B cell (primary cell): ENCODE measurements at regions not wholly inside any gene's neighbourhood (a gene's known extent, or its start where the extent isn't known, plus 50 kb on each side); places are given as distances from the start of the nearest gene placed in this dataset.

ENCODE experiments used
- ATAC-seq: fragments of 200-7000 bp; cut with Tn5 transposase; one replicate; pipeline ENCODE4 v1.10.0; 2021; ENCODE audit warnings: low read depth, mild to moderate bottlenecking, moderate number of reproducible peaks, moderate library complexity
- CTCF ChIA-PET: fragments of 350-600 bp; sonication (Branson Sonifier 250); formaldehyde crosslinking; loops from one replicate; lab custom pipeline; 2021; ENCODE audit warnings: antibody characterized with exemption, inconsistent platforms; lab: Charles Lee
- POLR2A ChIA-PET: fragments of 350-600 bp; sonication (Branson Sonifier 250); formaldehyde crosslinking; loops from one replicate; lab custom pipeline; 2021; ENCODE audit warnings: antibody characterized with exemption; lab: Charles Lee
- DNase-seq: peaks from one replicate; pipeline ENCODE4 v3.0.0; 2013
- H2AFZ ChIP-seq: 2 replicates; pipeline ENCODE4 v1.6.1; 2012; ENCODE audit warnings: mild to moderate bottlenecking, low read depth, low read length; ENCODE audit not compliant: insufficient read depth, poor library complexity, severe bottlenecking
- H3K27ac ChIP-seq, 2 donors: 1 replicate in 1 of 2; 2 replicates in 1 of 2; pipeline ENCODE4 v1.5.1; 2012 to 2013; ENCODE audit warnings: low read length in 2 of 2, mild to moderate bottlenecking in 2 of 2, moderate library complexity in 1 of 2
- H3K27me3 ChIP-seq, 4 experiments: fragments of 200-600 bp in 1 of 4; sonication (generic) in 1 of 4; replicated peaks in 1 of 4; 1 replicate in 2 of 4; 2 replicates in 2 of 4; pipeline versions ENCODE4 v1.6.1 to v1.7.0; 2013 to 2016; ENCODE audit warnings: low read length in 3 of 4, mild to moderate bottlenecking in 2 of 4, mixed read lengths in 1 of 4, moderate library complexity in 1 of 4; ENCODE audit not compliant: insufficient read depth in 4 of 4, control insufficient read depth in 3 of 4; ENCODE audit errors: control extremely low read depth in 1 of 4
- H3K36me3 ChIP-seq, 2 experiments: replicated peaks in 1 of 2; 1 replicate in 1 of 2; 2 replicates in 1 of 2; pipeline versions ENCODE4 v1.6.1 to v1.7.1; 2013; ENCODE audit warnings: low read length in 1 of 2; ENCODE audit not compliant: insufficient read depth in 2 of 2, control insufficient read depth in 1 of 2; ENCODE audit errors: control extremely low read depth in 1 of 2, extremely low read depth in 1 of 2
- H3K4me1 ChIP-seq, 2 donors: fragments of 200-600 bp in 1 of 2; sonication (generic) in 1 of 2; 1 replicate in 1 of 2; 2 replicates in 1 of 2; pipeline versions ENCODE4 v1.5.1 to v1.6.1; 2013 to 2017; ENCODE audit warnings: low read length in 2 of 2; ENCODE audit not compliant: control insufficient read depth in 2 of 2, insufficient read depth in 2 of 2
- H3K4me2 ChIP-seq: replicated peaks from 2 replicates; pipeline ENCODE3; 2012; ENCODE audit warnings: mild to moderate bottlenecking, low read depth, low read length; ENCODE audit not compliant: poor library complexity, severe bottlenecking
- H3K4me3 ChIP-seq, 5 experiments: fragments of 200-600 bp in 1 of 5; sonication (generic) in 1 of 5; 1 replicate in 3 of 5; 2 replicates in 2 of 5; pipeline versions ENCODE4 v1.5.1 to v1.7.0; 2011 to 2016; ENCODE audit warnings: low read length in 4 of 5, mild to moderate bottlenecking in 4 of 5, low read depth in 2 of 5, control low read depth in 1 of 5, moderate library complexity in 1 of 5; ENCODE audit not compliant: insufficient read depth in 1 of 5; ENCODE audit errors: control extremely low read depth in 1 of 5, extremely low read depth in 1 of 5
- H3K79me2 ChIP-seq: fragments of 200-600 bp; sonication (generic); one replicate; pipeline ENCODE4 v1.6.0; 2016; ENCODE audit warnings: low read length; ENCODE audit not compliant: control insufficient read depth, insufficient read depth
- H3K9ac ChIP-seq: fragments of 200-600 bp; sonication (generic); 2 replicates; pipeline ENCODE4 v1.6.1; 2017; ENCODE audit warnings: mild to moderate bottlenecking, low read length, moderate library complexity
- H3K9me3 ChIP-seq, 3 donors: one replicate each; pipeline versions ENCODE4 v1.6.1 to v1.7.1; 2013; ENCODE audit warnings: low read length in 2 of 3; ENCODE audit not compliant: control insufficient read depth in 2 of 3, insufficient read depth in 1 of 3; ENCODE audit errors: control extremely low read depth in 1 of 3
- H4K20me1 ChIP-seq: 2 replicates; pipeline ENCODE4 v1.6.0; 2012; ENCODE audit warnings: mild to moderate bottlenecking, low read length; ENCODE audit not compliant: insufficient read depth, control insufficient read depth, poor library complexity, severe bottlenecking
- H3K27ac Mint-ChIP-seq: one replicate; pipeline ENCODE4 v1.8.0; 2021; ENCODE audit warnings: mixed read lengths
- H3K27me3 Mint-ChIP-seq: one replicate; pipeline ENCODE4 v1.8.0; 2021; ENCODE audit warnings: mixed read lengths
- H3K4me1 Mint-ChIP-seq: one replicate; pipeline ENCODE4 v1.8.0; 2021; ENCODE audit warnings: mixed read lengths
- H3K4me3 Mint-ChIP-seq: one replicate; pipeline ENCODE4 v1.8.0; 2021; ENCODE audit warnings: mixed read lengths
- H3K9me3 Mint-ChIP-seq: one replicate; pipeline ENCODE4 v1.8.0; 2022; ENCODE audit warnings: mixed read lengths; ENCODE audit not compliant: insufficient read depth
- EZH2 ChIP-seq: IDR thresholded peaks from 2 replicates; pipeline ENCODE4 v1.6.1; 2012; ENCODE audit warnings: borderline replicate concordance, low read depth, mild to moderate bottlenecking, moderate library complexity, low read length; ENCODE audit not compliant: insufficient read depth, poor library complexity, severe bottlenecking
- WGBS: methylation state at CpG from one replicate; pipeline ENCODE4 v1.1.5; 2013; ENCODE audit warnings: missing lambda C conversion rate; ENCODE audit not compliant: insufficient coverage; 5-methylcytosine and 5-hydroxymethylcytosine counted together
- intact Hi-C: fragments of 100-400 bp; cut with micrococcal nuclease; formaldehyde crosslinking; loops from one replicate; pipeline ENCODE4 v1.10.0; 2022
- TF ChIP-seq, protein P1 (sequence below): fragments of 200-600 bp; IDR thresholded peaks from one replicate; pipeline ENCODE4 v1.8.0; 2022; ENCODE audit warnings: antibody characterized with exemption, mild to moderate bottlenecking

DNA sequence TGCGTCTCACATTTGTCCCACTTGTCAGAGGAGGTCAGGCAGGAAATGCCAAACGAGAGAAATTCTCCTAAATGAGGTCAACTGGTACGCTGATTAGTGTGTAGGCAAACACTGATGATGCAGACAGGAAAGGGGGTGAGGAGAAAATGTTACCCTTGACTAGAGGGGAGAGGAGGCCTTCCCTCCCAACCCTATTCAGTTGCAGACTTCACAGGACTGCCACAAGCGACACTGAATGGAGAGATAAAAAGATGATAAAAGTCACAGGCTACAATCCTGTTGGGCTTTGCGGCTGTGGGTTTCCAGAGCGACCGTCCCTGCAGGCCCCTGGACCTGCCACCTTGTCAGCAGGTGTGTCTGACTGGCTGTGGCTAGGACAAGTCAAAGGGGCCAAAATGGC, 569.4 kb downstream of the CDH26 start:
- DNase-seq (no peak), ATAC-seq (no peak)
- Mint-ChIP-seq H3K4me1 (no peaks in the 10 kb centered on the region), H3K27ac (no peak overlapping the region), H3K27me3 (no peaks in the 10 kb centered on the region), H3K9me3 (peaks cover 4% of the 10 kb centered on the region), H3K4me3 (no peak overlapping the region)
- ChIA-PET POLR2A (no interaction called here), CTCF (no interaction called here)
- H3K27me3 ChIP-seq: no peaks in the 10 kb centered on the region
- WGBS: 80% methylated on average over 4 of the region's 7 CpGs
- no peak overlapping the region for H3K4me3 ChIP-seq
- intact Hi-C loops: no loop called here
- H3K27ac ChIP-seq: no peak overlapping the region
- TF ChIP-seq EZH2: no peak
- TF ChIP-seq, protein P1, sequence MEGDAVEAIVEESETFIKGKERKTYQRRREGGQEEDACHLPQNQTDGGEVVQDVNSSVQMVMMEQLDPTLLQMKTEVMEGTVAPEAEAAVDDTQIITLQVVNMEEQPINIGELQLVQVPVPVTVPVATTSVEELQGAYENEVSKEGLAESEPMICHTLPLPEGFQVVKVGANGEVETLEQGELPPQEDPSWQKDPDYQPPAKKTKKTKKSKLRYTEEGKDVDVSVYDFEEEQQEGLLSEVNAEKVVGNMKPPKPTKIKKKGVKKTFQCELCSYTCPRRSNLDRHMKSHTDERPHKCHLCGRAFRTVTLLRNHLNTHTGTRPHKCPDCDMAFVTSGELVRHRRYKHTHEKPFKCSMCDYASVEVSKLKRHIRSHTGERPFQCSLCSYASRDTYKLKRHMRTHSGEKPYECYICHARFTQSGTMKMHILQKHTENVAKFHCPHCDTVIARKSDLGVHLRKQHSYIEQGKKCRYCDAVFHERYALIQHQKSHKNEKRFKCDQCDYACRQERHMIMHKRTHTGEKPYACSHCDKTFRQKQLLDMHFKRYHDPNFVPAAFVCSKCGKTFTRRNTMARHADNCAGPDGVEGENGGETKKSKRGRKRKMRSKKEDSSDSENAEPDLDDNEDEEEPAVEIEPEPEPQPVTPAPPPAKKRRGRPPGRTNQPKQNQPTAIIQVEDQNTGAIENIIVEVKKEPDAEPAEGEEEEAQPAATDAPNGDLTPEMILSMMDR: no peak
- H3K36me3 ChIP-seq: no peaks in the 10 kb centered on the region
- no peak overlapping the region for H3K4me2 ChIP-seq
- no peaks in the 10 kb centered on the region for H3K79me2 ChIP-seq
- no peak overlapping the region for H2AFZ ChIP-seq
- H4K20me1 ChIP-seq: no peaks in the 10 kb centered on the region
- H3K9ac ChIP-seq: no peak overlapping the region
- no peaks in the 10 kb centered on the region for H3K4me1 ChIP-seq
- peaks cover 0 to 6% (median 1%) of the 10 kb centered on the region in 3 donors for H3K9me3 ChIP-seq

DNA sequence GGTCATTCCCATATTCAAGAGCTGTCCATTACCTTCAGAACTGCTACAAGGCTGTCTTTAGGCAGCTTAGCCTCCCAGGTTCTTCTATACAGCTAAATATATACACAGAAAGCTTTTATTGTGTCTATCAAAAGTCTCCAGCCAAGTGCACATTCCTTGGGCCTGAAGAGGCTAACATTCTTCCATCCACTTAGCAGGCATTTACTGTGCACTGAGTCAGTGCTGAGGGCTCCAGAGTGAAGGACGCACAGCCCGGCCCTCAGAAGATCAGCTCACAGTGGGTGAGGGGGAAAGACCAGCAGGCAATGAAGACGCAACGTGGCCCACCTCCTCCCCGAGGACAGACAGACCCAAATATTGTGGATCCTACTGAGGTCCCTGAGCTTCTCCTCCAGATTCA, 569.9 kb downstream of the CDH26 start:
- Histone ChIP-seq H3K9me3 (peaks cover 0 to 6% (median 1%) of the 10 kb centered on the region in 3 donors), H3K4me1 (no peaks in the 10 kb centered on the region), H3K79me2 (no peaks in the 10 kb centered on the region), H3K4me2 (no peak overlapping the region), H3K4me3 (no peak overlapping the region), H3K9ac (no peak overlapping the region), H4K20me1 (no peaks in the 10 kb centered on the region), H2AFZ (no peak overlapping the region), H3K27me3 (no peaks in the 10 kb centered on the region), H3K27ac (no peak overlapping the region), H3K36me3 (no peaks in the 10 kb centered on the region)
- intact Hi-C loops: no loop called here
- ChIA-PET POLR2A (no interaction called here), CTCF (no interaction called here)
- no peak for TF ChIP-seq EZH2
- TF ChIP-seq, protein P1: no peak
- 82% methylated on average over 2 of the region's 5 CpGs for WGBS
- DNase-seq: no peak
- no peak overlapping the region for H3K27ac Mint-ChIP-seq
- peaks cover 4% of the 10 kb centered on the region for H3K9me3 Mint-ChIP-seq
- H3K27me3 Mint-ChIP-seq: no peaks in the 10 kb centered on the region
- H3K4me3 Mint-ChIP-seq: no peak overlapping the region
- ATAC-seq: no peak
- H3K4me1 Mint-ChIP-seq: no peaks in the 10 kb centered on the region
